Activated T-cell treated with anti-CD3 and anti-CD28 coated beads, Interleukin-2, amount 50 U/mL, for 24 hours (primary cell): ENCODE measurements at regions not wholly inside any gene's neighbourhood (a gene's known extent, or its start where the extent isn't known, plus 50 kb on each side); places are given as distances from the start of the nearest gene placed in this dataset.

Source experiments
- DNase-seq: peaks from one replicate; pipeline ENCODE4 v3.0.0-alpha.2; 2020
- H3K27ac Mint-ChIP-seq: 2 replicates; pipeline ENCODE4 v1.8.0; 2020; ENCODE audit warnings: mild to moderate bottlenecking, mixed read lengths
- H3K27me3 Mint-ChIP-seq: 2 replicates; pipeline ENCODE4 v1.8.0; 2020; ENCODE audit warnings: mixed read lengths
- H3K36me3 Mint-ChIP-seq: 2 replicates; pipeline ENCODE4 v1.8.0; 2020; ENCODE audit warnings: low read depth, mixed read lengths
- H3K4me1 Mint-ChIP-seq: 2 replicates; pipeline ENCODE4 v1.8.0; 2020; ENCODE audit warnings: low read depth, mixed read lengths
- H3K4me3 Mint-ChIP-seq: 2 replicates; pipeline ENCODE4 v1.8.0; 2020; ENCODE audit warnings: mild to moderate bottlenecking, moderate library complexity, mixed read lengths
- H3K9me3 Mint-ChIP-seq: 2 replicates; pipeline ENCODE4 v1.8.0; 2020; ENCODE audit warnings: mixed read lengths

- no peak for DNase-seq
These were observed 307.4 kb upstream of the DAB2 start for GRCh38 chr5:39732166-39732565.

GRCh38 chr5:39730699-39731098, 305.9 kb upstream of the DAB2 start:
- DNase-seq: no peak
- no peaks in the 10 kb centered on the region for H3K36me3 Mint-ChIP-seq
- no peaks in the 10 kb centered on the region for H3K27me3 Mint-ChIP-seq
- no peaks in the 10 kb centered on the region for H3K9me3 Mint-ChIP-seq
- no peak overlapping the region for H3K4me3 Mint-ChIP-seq
- H3K27ac Mint-ChIP-seq: no peak overlapping the region
- no peaks in the 10 kb centered on the region for H3K4me1 Mint-ChIP-seq

More at GRCh38 chr5:39732166-39732565, 307.4 kb upstream of the DAB2 start:
- no peak overlapping the region for H3K27ac Mint-ChIP-seq
- no peak overlapping the region for H3K4me3 Mint-ChIP-seq
- no peaks in the 10 kb centered on the region for H3K9me3 Mint-ChIP-seq
- H3K27me3 Mint-ChIP-seq: peaks cover 5% of the 10 kb centered on the region
- H3K36me3 Mint-ChIP-seq: no peaks in the 10 kb centered on the region
- H3K4me1 Mint-ChIP-seq: no peaks in the 10 kb centered on the region

- no peak for DNase-seq
- H3K27me3 Mint-ChIP-seq: no peaks in the 10 kb centered on the region
- H3K4me1 Mint-ChIP-seq: no peaks in the 10 kb centered on the region
- H3K36me3 Mint-ChIP-seq: no peaks in the 10 kb centered on the region
- H3K27ac Mint-ChIP-seq: no peak overlapping the region
- no peaks in the 10 kb centered on the region for H3K9me3 Mint-ChIP-seq
- H3K4me3 Mint-ChIP-seq: no peak overlapping the region
These were observed 305.2 kb upstream of the DAB2 start for GRCh38 chr5:39730006-39730405.

DNA sequence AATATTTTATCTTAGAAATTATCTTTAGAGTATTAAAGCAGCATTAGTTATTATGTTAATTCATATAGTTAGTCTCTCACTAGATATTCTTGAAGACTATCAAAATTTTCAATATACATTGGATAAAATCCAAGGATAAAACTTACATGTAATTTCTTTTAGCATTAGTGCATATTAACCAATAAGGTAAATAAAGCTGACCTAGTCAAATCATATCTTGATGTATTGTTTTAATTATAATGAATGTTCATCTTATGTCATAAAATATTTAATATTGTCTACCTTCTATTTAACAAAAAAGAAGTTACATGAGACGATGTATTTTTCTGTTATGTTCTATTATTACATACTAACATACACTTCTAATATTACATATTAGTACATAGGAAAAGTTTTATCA, 301.7 kb upstream of the DAB2 start:
- no peaks in the 10 kb centered on the region for H3K9me3 Mint-ChIP-seq
- no peak overlapping the region for H3K4me3 Mint-ChIP-seq
- no peaks in the 10 kb centered on the region for H3K4me1 Mint-ChIP-seq
- H3K27me3 Mint-ChIP-seq: no peaks in the 10 kb centered on the region
- H3K27ac Mint-ChIP-seq: no peak overlapping the region
- no peaks in the 10 kb centered on the region for H3K36me3 Mint-ChIP-seq
- DNase-seq: no peak

GRCh38 chr5:39721394-39721793, 296.6 kb upstream of the DAB2 start:
- Mint-ChIP-seq H3K4me1 (no peaks in the 10 kb centered on the region), H3K27me3 (no peaks in the 10 kb centered on the region), H3K27ac (no peak overlapping the region), H3K4me3 (no peak overlapping the region), H3K36me3 (no peaks in the 10 kb centered on the region), H3K9me3 (no peaks in the 10 kb centered on the region)
- DNase-seq: no peak

DNA sequence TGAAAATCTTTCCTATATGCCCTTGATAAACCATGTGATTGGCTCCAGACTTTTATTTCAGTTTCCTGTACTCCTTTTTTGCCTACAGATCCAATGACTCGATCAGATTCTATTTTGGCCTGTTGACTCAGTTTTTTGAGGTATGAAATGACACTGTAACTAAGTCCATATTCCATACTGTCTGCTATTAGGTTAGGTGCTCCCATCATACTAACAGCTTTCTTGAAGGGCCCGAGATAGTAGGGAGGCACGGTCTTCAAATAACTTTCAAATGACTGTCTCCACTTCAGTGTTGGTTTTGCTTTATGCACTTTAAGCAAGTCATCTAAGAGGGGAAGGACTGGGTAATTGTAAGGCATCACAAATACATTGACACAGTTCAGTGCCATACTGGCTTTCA, 295.4 kb upstream of the DAB2 start:
- H3K36me3 Mint-ChIP-seq: no peaks in the 10 kb centered on the region

DNA sequence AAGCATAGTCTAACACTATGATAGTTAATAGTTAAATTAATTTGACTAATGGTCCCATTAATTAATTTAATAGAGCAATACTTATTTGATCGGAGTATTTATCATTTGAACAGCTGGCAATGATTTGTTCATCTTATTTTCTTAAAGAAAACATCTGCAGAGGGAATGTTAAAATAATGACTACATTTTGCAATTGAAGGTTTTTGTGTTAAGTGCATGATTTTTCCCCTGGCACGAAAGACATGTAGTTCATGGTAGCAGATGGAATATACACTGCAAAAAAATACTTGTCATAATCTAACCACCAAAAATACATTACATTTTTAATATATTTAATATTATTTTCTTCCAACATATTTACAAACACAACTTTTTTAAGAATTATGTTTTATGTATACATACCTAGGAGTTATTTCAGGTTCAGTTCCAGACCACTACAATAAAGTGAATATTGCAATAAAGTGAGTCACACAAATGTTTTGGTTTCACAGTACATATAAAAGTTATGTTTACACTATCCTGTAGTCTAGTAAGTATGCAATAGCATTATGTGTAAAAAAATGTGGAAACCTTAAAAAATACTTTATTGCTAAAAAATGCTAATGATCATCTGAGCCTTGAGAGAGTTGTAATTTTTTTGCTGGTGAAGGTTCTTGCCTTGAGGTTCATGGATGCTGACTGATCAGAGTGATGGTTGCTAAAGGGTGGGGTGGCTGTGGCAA, 292.6 kb upstream of the DAB2 start:
- Mint-ChIP-seq H3K27me3 (no peaks in the 10 kb centered on the region), H3K27ac (no peak overlapping the region), H3K4me1 (no peaks in the 10 kb centered on the region), H3K4me3 (no peak overlapping the region), H3K9me3 (no peaks in the 10 kb centered on the region), H3K36me3 (no peaks in the 10 kb centered on the region)
- no peak for DNase-seq

More for the DNA sequence above, 295.4 kb upstream of the DAB2 start:
- H3K27ac Mint-ChIP-seq: no peak overlapping the region
- no peaks in the 10 kb centered on the region for H3K4me1 Mint-ChIP-seq
- no peak overlapping the region for H3K4me3 Mint-ChIP-seq
- H3K27me3 Mint-ChIP-seq: no peaks in the 10 kb centered on the region
- H3K9me3 Mint-ChIP-seq: no peaks in the 10 kb centered on the region
- no peak for DNase-seq

DNA sequence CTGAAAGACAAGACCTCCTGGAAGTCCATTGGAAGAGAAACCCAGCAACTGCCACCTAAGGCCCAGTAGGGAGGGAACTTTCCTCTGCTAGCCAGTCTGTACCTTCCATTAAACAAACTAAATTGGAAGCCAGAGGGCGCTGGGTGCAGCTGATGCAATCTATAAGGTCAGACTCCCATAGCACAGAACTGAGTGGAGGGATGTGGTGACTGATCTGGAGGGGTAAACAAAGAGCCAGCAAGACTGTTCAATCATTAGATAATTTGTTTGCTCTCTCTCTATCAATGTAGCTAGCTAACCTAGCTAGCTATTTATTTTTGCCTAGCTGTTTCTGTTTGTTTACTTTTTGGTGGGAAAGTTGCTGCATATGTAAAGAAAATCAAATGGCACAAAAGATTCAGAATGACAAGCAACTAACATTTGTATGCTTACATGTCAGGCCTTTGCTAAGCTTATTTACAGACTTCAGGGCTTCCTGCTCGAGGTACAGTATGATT, 291.8 kb upstream of the DAB2 start:
- no peak overlapping the region for H3K4me3 Mint-ChIP-seq
- DNase-seq: peak; percentile 42
- no peak overlapping the region for H3K27ac Mint-ChIP-seq
- no peaks in the 10 kb centered on the region for H3K27me3 Mint-ChIP-seq
- H3K36me3 Mint-ChIP-seq: no peaks in the 10 kb centered on the region
- no peaks in the 10 kb centered on the region for H3K9me3 Mint-ChIP-seq
- no peaks in the 10 kb centered on the region for H3K4me1 Mint-ChIP-seq

DNA sequence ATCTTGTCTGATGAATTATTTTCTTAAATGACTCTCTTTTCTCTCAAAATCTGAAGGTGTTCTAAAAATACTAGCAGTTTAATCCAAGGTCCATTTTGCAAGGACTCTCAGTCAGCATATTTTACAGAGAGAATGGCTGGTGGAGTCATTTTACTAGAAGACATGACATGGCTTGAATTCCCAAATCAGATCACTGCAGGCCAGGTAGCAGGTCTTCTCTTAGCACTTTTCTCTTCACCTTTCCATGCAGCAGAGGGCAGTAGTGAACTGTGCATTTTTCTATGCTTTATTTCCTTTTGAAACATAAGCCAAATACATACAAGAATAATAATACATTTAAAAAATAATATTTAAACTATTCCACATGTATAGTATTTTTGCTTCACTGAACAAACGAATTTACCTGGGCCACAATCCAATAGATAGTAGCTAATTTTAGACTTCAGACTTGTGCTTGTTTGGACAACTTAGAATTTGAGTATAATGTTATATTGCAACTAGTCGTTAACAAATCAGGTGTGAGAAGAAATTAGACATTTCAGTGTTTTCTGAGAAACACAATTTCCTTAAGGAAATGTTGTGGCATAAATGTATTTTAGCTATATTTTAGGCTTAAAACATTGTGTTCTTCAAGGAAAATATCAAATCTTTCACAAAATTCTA, 289.4 kb upstream of the DAB2 start:
- H3K9me3 Mint-ChIP-seq: no peaks in the 10 kb centered on the region
- H3K4me1 Mint-ChIP-seq: no peaks in the 10 kb centered on the region
- H3K36me3 Mint-ChIP-seq: no peaks in the 10 kb centered on the region
- no peak overlapping the region for H3K27ac Mint-ChIP-seq
- H3K4me3 Mint-ChIP-seq: no peak overlapping the region
- H3K27me3 Mint-ChIP-seq: no peaks in the 10 kb centered on the region
- DNase-seq: no peak

DNA sequence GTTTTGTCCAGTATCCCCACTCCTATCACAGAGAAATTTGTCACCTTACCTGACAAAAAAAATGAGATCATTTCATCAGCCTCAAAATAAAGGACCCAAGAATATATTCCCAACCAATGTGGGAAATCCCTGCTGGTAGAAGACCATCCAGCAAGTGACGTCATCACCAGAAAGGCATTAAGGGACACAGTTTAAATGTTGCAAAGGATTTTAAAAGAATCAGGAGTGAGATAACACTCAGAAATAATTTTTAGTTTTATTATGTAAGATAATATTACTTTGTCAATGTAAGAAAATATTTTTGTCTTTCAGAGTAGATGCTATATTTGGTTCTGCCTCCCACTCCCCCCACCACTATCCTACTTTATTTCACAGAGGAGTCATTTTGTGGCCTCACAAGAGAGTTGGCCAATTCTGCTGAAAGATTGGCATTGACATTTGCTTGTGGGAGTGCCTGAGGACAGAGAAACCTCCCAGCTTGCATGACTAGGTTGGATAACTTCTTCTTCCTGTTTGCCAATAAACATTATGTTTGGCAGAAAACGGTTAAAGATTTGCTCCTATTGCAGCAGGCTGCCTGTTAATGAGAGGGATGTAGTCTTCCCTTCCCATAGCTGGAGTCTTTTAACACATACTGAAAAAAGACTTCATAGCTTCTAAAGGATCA, 288.6 kb upstream of the DAB2 start:
- no peaks in the 10 kb centered on the region for H3K27me3 Mint-ChIP-seq
- no peak for DNase-seq
- no peaks in the 10 kb centered on the region for H3K4me1 Mint-ChIP-seq
- no peaks in the 10 kb centered on the region for H3K36me3 Mint-ChIP-seq
- H3K9me3 Mint-ChIP-seq: no peaks in the 10 kb centered on the region
- H3K4me3 Mint-ChIP-seq: no peak overlapping the region
- no peak overlapping the region for H3K27ac Mint-ChIP-seq

DNA sequence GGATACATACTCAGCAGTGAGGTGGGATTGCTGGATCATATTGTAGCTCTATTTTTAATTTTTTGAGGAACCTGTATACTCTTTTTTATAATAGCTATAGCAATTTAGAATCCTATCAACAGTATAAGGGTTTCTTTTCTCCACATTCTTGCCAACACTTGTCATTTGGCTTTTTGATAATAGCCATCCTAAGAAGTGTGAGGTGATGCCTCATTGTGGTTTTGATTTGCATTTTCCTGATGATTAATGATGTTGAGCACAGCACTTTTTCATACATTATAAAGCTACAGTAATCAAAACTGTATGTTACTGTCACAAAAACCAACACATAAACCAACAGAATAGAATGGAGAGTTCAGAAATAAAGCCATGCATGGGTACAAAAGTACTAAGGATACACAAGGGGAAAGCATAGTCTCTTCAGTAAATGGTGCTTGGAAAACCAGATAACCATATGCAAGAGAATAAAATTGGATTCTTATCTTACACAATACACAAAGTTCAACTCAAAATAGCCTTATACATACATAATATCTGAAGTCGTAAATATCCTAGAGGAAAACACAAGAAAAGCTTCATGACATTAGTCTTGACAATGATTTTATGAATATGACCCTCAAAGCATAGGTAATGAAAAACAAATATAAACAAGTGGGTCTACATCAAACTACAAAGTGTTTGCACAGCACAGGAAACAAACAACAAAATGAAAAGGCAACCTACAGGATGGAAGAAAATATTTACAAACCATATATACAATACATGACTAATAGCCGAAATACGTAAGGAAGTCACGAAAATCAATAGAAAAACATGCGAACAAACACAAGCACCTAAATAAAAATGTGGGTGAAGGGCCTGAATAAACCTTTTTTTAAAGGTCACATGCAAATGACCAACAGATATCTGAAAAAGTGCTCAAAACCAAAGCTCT, 287.8 kb upstream of the DAB2 start:
- Mint-ChIP-seq H3K27ac (no peak overlapping the region), H3K27me3 (peaks cover 4% of the 10 kb centered on the region), H3K4me3 (no peak overlapping the region), H3K4me1 (no peaks in the 10 kb centered on the region), H3K36me3 (no peaks in the 10 kb centered on the region), H3K9me3 (no peaks in the 10 kb centered on the region)
- DNase-seq: no peak

GRCh38 chr5:39711821-39712220, 287.0 kb upstream of the DAB2 start:
- H3K27ac Mint-ChIP-seq: no peak overlapping the region
- no peaks in the 10 kb centered on the region for H3K4me1 Mint-ChIP-seq
- H3K27me3 Mint-ChIP-seq: peaks cover 9% of the 10 kb centered on the region
- no peak for DNase-seq
- H3K9me3 Mint-ChIP-seq: no peaks in the 10 kb centered on the region
- H3K4me3 Mint-ChIP-seq: no peak overlapping the region
- H3K36me3 Mint-ChIP-seq: no peaks in the 10 kb centered on the region

GRCh38 chr5:39709032-39709431, 284.3 kb upstream of the DAB2 start:
- Mint-ChIP-seq H3K27ac (no peak overlapping the region), H3K9me3 (no peaks in the 10 kb centered on the region), H3K27me3 (peaks cover 17% of the 10 kb centered on the region), H3K4me1 (no peaks in the 10 kb centered on the region), H3K4me3 (no peak overlapping the region), H3K36me3 (no peaks in the 10 kb centered on the region)
- no peak for DNase-seq

DNA sequence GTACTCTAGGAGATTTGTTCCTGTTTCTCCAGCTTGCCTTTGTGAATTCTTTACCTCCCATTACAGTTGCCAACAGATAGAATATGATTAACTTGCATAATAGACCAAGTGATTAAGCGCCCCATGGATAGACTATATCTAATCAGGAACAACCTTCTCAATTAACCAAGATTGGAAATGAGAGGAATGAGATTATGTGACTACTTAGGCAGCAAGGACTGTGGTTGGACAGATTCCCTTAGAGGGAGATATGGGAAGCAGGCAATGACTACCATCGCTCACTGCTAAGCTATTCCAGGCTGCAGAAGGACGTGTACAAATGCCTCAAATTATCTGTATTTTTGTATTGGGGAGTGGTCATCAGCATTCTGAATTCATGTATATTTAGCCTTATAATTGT, 278.1 kb upstream of the DAB2 start:
- no peak for DNase-seq
- H3K9me3 Mint-ChIP-seq: no peaks in the 10 kb centered on the region
- no peak overlapping the region for H3K27ac Mint-ChIP-seq
- H3K4me1 Mint-ChIP-seq: no peaks in the 10 kb centered on the region
- peaks cover 17% of the 10 kb centered on the region for H3K27me3 Mint-ChIP-seq
- no peak overlapping the region for H3K4me3 Mint-ChIP-seq
- H3K36me3 Mint-ChIP-seq: no peaks in the 10 kb centered on the region
